ENCODE measurements at regions not wholly inside any gene's neighbourhood (a gene's known extent, or its start where the extent isn't known, plus 50 kb on each side); places are given as distances from the start of the nearest gene placed in this dataset.

DNA sequence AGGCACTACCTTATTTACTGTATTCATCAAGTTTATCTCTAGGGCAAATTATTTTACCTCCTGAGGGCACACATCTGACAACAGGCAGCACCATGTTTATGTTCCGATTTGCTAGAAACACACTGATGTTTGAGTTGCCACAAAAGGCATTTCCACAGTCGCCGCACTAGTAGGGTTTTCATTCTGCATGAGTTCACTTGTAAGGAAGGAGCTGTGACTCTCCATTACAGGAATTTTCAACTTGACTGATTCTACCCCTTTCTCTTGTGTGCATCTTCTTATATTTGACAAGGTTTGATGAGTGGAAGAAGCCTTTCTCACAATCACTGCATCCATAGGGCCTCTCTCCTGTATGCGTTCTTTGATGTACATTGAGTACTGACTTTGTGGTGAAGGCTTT is 455.9 kb upstream of the CNTN5 start:
- Histone ChIP-seq H3K9ac (ENCODE audit: low read length) (no peak overlapping the region), H3K4me1 (ENCODE audit: insufficient read depth, low read length) (no peaks in the 10 kb centered on the region), H3K4me2 (ENCODE audit: low read length) (no peak overlapping the region), H3K79me2 (ENCODE audit: low read length) (no peaks in the 10 kb centered on the region), H3K27ac (ENCODE audit: low read length) (no peak overlapping the region), H3K4me3 (ENCODE audit: low read length) (no peak overlapping the region), H4K20me1 (ENCODE audit: low read length) (no peaks in the 10 kb centered on the region), H3K9me3 (ENCODE audit: low read length) (0 out of 2 replicates have a peak, but pooled peaks cover 3% of the 10 kb centered on the region), H3K36me3 (ENCODE audit: low read depth, low read length) (no peaks in the 10 kb centered on the region), H2AFZ (ENCODE audit: low read length) (no peak overlapping the region), H3K9me2 (replicated peaks; ENCODE audit: low read length) (no peaks in the 10 kb centered on the region), H3F3A (ENCODE audit: low read length, unreplicated experiment) (no peaks in the 10 kb centered on the region), H3K27me3 (ENCODE audit: low read length) (peaks cover 14% of the 10 kb centered on the region; the same call in 1 of the 2 replicates)
- POLR2A ChIA-PET (ENCODE audit: unreplicated experiment), result no interaction called here
- TF ChIP-seq EZH2 (IDR thresholded peaks at IDR 0.05; ENCODE audit: low read length, unreplicated experiment), result no peak
- TF ChIP-seq, protein P1, sequence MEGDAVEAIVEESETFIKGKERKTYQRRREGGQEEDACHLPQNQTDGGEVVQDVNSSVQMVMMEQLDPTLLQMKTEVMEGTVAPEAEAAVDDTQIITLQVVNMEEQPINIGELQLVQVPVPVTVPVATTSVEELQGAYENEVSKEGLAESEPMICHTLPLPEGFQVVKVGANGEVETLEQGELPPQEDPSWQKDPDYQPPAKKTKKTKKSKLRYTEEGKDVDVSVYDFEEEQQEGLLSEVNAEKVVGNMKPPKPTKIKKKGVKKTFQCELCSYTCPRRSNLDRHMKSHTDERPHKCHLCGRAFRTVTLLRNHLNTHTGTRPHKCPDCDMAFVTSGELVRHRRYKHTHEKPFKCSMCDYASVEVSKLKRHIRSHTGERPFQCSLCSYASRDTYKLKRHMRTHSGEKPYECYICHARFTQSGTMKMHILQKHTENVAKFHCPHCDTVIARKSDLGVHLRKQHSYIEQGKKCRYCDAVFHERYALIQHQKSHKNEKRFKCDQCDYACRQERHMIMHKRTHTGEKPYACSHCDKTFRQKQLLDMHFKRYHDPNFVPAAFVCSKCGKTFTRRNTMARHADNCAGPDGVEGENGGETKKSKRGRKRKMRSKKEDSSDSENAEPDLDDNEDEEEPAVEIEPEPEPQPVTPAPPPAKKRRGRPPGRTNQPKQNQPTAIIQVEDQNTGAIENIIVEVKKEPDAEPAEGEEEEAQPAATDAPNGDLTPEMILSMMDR (conservative IDR thresholded peaks at IDR 0.05; ENCODE audit: low read depth, low read length), result no peak
- TF ChIP-seq EZH2phosphoT487 (IDR thresholded peaks at IDR 0.05; ENCODE audit: borderline replicate concordance, low read length), result no peak
- BruUV-seq (replicated peaks), result no TSS peak
- DNase-seq (no peak), ATAC-seq (no peak)
- intact Hi-C loops (cut with micrococcal nuclease), result no loop called here
- CTCF ChIA-PET, result no interaction called here

DNA sequence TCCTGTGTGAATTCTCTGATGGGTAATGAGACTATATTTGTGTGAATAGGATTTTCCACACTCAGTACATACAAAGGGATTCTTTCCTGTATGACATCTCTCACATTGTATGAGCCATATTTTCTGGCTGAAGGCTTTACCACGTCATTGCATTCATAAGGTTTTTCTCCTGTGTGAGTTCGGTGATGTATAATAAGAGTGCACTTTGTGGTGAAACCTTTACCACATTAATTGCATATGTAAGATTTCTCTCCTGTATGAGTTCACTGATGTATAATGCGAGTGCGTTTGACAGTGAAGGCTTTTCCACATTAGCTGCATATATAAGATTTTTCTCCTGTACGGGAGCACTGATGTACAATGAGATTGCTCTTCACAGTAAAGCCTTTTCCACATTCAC is 455.4 kb upstream of the CNTN5 start:
- BruUV-seq (replicated peaks), result no TSS peak
- Histone ChIP-seq H3F3A (ENCODE audit: low read length, unreplicated experiment) (no peaks in the 10 kb centered on the region), H3K27me3 (ENCODE audit: low read length) (peaks cover 13% of the 10 kb centered on the region; the same call in 1 of the 2 replicates), H3K27ac (ENCODE audit: low read length) (no peak overlapping the region), H3K4me2 (ENCODE audit: low read length) (no peak overlapping the region), H3K9me3 (ENCODE audit: low read length) (0 out of 2 replicates have a peak, but pooled peaks cover 3% of the 10 kb centered on the region), H3K36me3 (ENCODE audit: low read depth, low read length) (no peaks in the 10 kb centered on the region), H3K4me3 (ENCODE audit: low read length) (no peak overlapping the region), H2AFZ (ENCODE audit: low read length) (no peak overlapping the region), H3K4me1 (ENCODE audit: insufficient read depth, low read length) (no peaks in the 10 kb centered on the region), H4K20me1 (ENCODE audit: low read length) (no peaks in the 10 kb centered on the region), H3K79me2 (ENCODE audit: low read length) (no peaks in the 10 kb centered on the region), H3K9me2 (replicated peaks; ENCODE audit: low read length) (no peaks in the 10 kb centered on the region), H3K9ac (ENCODE audit: low read length) (no peak overlapping the region)
- intact Hi-C loops (cut with micrococcal nuclease), result no loop called here
- ATAC-seq (no peak), DNase-seq (no peak)
- CTCF ChIA-PET, result no interaction called here
- POLR2A ChIA-PET (ENCODE audit: unreplicated experiment), result no interaction called here
- TF ChIP-seq, protein P1 (conservative IDR thresholded peaks at IDR 0.05; ENCODE audit: low read depth, low read length), result no peak
- no peak for TF ChIP-seq EZH2phosphoT487 (IDR thresholded peaks at IDR 0.05; ENCODE audit: borderline replicate concordance, low read length)
- no peak for TF ChIP-seq EZH2 (IDR thresholded peaks at IDR 0.05; ENCODE audit: low read length, unreplicated experiment)

DNA sequence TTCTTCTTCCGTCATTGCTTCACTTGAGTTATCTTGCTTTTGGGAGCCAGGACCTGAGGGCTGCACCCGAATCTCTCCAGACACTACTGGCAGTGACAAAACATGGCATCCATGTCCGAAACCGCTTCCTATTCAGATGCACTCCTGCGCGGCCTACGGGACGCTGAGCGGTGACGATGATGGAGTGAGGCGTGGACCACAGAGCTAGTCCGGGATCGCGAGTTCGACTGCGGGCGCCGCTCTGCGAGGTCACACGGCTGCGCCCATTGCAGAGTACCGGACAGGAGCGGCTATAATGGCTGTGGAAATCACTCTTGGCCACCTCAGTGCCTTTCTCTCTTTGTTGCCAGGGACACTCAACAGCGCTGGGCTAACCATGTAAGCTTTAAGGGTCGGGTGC is 453.8 kb upstream of the CNTN5 start:
- Histone ChIP-seq H3F3A (ENCODE audit: low read length, unreplicated experiment) (no peaks in the 10 kb centered on the region), H3K9ac (ENCODE audit: low read length) (no peak overlapping the region), H3K4me2 (ENCODE audit: low read length) (no peak overlapping the region), H3K9me3 (ENCODE audit: low read length) (0 out of 2 replicates have a peak, but pooled peaks cover 3% of the 10 kb centered on the region), H3K27ac (ENCODE audit: low read length) (no peak overlapping the region), H4K20me1 (ENCODE audit: low read length) (no peaks in the 10 kb centered on the region), H3K36me3 (ENCODE audit: low read depth, low read length) (no peaks in the 10 kb centered on the region), H3K4me3 (ENCODE audit: low read length) (no peak overlapping the region), H3K4me1 (ENCODE audit: insufficient read depth, low read length) (no peaks in the 10 kb centered on the region), H3K27me3 (ENCODE audit: low read length) (peaks cover 13% of the 10 kb centered on the region; the same call in 1 of the 2 replicates), H2AFZ (ENCODE audit: low read length) (peak overlapping the region; percentile 16; the same call in 1 of the 2 replicates), H3K79me2 (ENCODE audit: low read length) (no peaks in the 10 kb centered on the region), H3K9me2 (replicated peaks; ENCODE audit: low read length) (no peaks in the 10 kb centered on the region)
- ATAC-seq (no peak), DNase-seq (no peak)
- no peak for TF ChIP-seq EZH2phosphoT487 (IDR thresholded peaks at IDR 0.05; ENCODE audit: borderline replicate concordance, low read length)
- TF ChIP-seq, protein P1 (conservative IDR thresholded peaks at IDR 0.05; ENCODE audit: low read depth, low read length), result no peak
- TF ChIP-seq EZH2 (IDR thresholded peaks at IDR 0.05; ENCODE audit: low read length, unreplicated experiment), result no peak
- intact Hi-C loops (cut with micrococcal nuclease), result no loop called here
- no TSS peak for BruUV-seq (replicated peaks)
- CTCF ChIA-PET, result no interaction called here
- POLR2A ChIA-PET (ENCODE audit: unreplicated experiment), result no interaction called here
